Activated CD8-positive, alpha-beta T cell treated with anti-CD3 and anti-CD28 coated beads for 36 hours (primary cell): ENCODE measurements at regions not wholly inside any gene's neighbourhood (a gene's known extent, or its start where the extent isn't known, plus 50 kb on each side); places are given as distances from the start of the nearest gene placed in this dataset.

ENCODE experiments used
- ATAC-seq: fragments of 200-7000 bp; cut with Tn5 transposase; one replicate; pipeline ENCODE4 v1.10.0; 2021; ENCODE audit warnings: mild to moderate bottlenecking, moderate library complexity
- CTCF ChIA-PET: fragments of 350-600 bp; sonication (Branson Sonifier 250); formaldehyde crosslinking; loops from one replicate; lab custom pipeline; 2021; ENCODE audit warnings: antibody characterized with exemption; lab: Charles Lee
- POLR2A ChIA-PET: fragments of 350-600 bp; sonication (Branson Sonifier 250); formaldehyde crosslinking; loops from one replicate; lab custom pipeline; 2021; ENCODE audit warnings: antibody characterized with exemption; lab: Charles Lee
- DNase-seq: peaks from one replicate; pipeline ENCODE4 v3.0.0-alpha.2; 2020
- H3K27ac Mint-ChIP-seq: one replicate; pipeline ENCODE4 v1.8.0; 2021; ENCODE audit warnings: mild to moderate bottlenecking, mixed read lengths
- H3K27me3 Mint-ChIP-seq: one replicate; pipeline ENCODE4 v1.8.0; 2021; ENCODE audit warnings: mixed read lengths
- H3K36me3 Mint-ChIP-seq: one replicate; pipeline ENCODE4 v1.8.0; 2021; ENCODE audit warnings: low read depth, mixed read lengths
- H3K4me1 Mint-ChIP-seq: one replicate; pipeline ENCODE4 v1.8.0; 2021; ENCODE audit warnings: low read depth, mixed read lengths
- H3K4me3 Mint-ChIP-seq: one replicate; pipeline ENCODE4 v1.8.0; 2021; ENCODE audit warnings: mild to moderate bottlenecking, moderate library complexity, mixed read lengths
- H3K9me3 Mint-ChIP-seq: one replicate; pipeline ENCODE4 v1.8.0; 2021; ENCODE audit warnings: mixed read lengths
- intact Hi-C: fragments of 100-400 bp; cut with micrococcal nuclease; formaldehyde crosslinking; loops from one replicate; pipeline ENCODE4 v1.10.0; 2022
- TF ChIP-seq, protein P1 (sequence below): fragments of 200-600 bp; IDR thresholded peaks from one replicate; pipeline ENCODE4 v1.8.0; 2022; ENCODE audit warnings: antibody characterized with exemption, mild to moderate bottlenecking

DNA sequence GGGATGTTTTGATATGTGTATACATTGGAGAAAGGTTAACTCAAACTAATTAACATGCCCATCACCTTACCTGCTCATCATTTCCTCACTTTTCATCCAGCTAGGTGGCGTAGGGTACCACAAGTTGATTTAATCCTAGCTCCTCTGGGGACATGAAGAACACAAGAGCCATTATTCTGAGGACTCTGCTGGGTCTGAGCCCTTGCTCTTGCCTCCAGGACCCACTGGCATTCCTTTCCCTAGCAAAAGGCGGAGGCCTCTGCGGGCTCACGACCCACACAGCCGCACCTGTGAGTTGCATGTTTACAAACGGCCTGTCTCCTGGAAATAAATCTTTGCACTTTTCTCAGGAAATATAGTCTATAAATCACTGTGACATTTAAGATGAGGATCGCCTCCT is 871.9 kb downstream of the TBC1D22A start:
- Mint-ChIP-seq H3K36me3 (no peaks in the 10 kb centered on the region), H3K9me3 (peaks cover 19% of the 10 kb centered on the region), H3K4me3 (no peak overlapping the region), H3K27me3 (peaks cover 31% of the 10 kb centered on the region), H3K27ac (no peak overlapping the region), H3K4me1 (no peaks in the 10 kb centered on the region)
- ChIA-PET CTCF (no interaction called here), POLR2A (no interaction called here)
- ATAC-seq, result no peak
- no peak for DNase-seq
- intact Hi-C loops, result no loop called here
- TF ChIP-seq, protein P1, sequence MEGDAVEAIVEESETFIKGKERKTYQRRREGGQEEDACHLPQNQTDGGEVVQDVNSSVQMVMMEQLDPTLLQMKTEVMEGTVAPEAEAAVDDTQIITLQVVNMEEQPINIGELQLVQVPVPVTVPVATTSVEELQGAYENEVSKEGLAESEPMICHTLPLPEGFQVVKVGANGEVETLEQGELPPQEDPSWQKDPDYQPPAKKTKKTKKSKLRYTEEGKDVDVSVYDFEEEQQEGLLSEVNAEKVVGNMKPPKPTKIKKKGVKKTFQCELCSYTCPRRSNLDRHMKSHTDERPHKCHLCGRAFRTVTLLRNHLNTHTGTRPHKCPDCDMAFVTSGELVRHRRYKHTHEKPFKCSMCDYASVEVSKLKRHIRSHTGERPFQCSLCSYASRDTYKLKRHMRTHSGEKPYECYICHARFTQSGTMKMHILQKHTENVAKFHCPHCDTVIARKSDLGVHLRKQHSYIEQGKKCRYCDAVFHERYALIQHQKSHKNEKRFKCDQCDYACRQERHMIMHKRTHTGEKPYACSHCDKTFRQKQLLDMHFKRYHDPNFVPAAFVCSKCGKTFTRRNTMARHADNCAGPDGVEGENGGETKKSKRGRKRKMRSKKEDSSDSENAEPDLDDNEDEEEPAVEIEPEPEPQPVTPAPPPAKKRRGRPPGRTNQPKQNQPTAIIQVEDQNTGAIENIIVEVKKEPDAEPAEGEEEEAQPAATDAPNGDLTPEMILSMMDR, result no peak

- TF ChIP-seq, protein P1, result no peak
- no peaks in the 10 kb centered on the region for H3K4me1 Mint-ChIP-seq
- H3K9me3 Mint-ChIP-seq, result peaks cover 12% of the 10 kb centered on the region
- POLR2A ChIA-PET, result no interaction called here
- no peak for DNase-seq
- H3K36me3 Mint-ChIP-seq, result no peaks in the 10 kb centered on the region
- H3K27ac Mint-ChIP-seq, result no peak overlapping the region
- ATAC-seq, result no peak
- intact Hi-C loops, result no loop called here
- H3K27me3 Mint-ChIP-seq, result peaks cover 27% of the 10 kb centered on the region
- CTCF ChIA-PET, result no interaction called here
- no peak overlapping the region for H3K4me3 Mint-ChIP-seq
Observed at GRCh38 chr22:47633111-47633510, 870.7 kb downstream of the TBC1D22A start.

DNA sequence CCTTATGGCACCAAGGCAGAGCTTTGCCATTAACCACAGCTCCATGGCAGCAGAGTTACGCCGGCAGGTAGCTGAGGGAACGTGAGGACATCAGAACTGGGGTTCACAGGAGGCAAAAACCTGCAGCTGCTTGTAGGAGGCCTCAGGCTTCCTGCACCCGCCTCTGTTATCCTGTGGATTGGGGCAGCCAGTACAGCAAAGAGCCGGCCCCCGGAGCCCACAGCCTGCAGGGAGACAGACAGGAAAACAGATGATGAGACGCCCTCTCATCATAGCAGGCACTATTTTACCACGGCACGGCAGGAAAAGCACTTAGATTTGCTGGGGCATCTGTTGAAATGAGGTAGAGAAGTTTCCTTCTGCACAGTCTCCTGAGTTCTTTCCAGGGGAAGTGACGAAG is 870.3 kb downstream of the TBC1D22A start:
- TF ChIP-seq, protein P1, result no peak
- POLR2A ChIA-PET, result interaction anchor here (0.6 kb wide), 1 partner anchor 70 kb away, joined by 3 read pairs; no protein-coding TSS in a partner anchor
- ATAC-seq (no peak), DNase-seq (no peak)
- CTCF ChIA-PET, result no interaction called here
- H3K36me3 Mint-ChIP-seq, result no peaks in the 10 kb centered on the region
- peaks cover 9% of the 10 kb centered on the region for H3K9me3 Mint-ChIP-seq
- H3K27ac Mint-ChIP-seq, result no peak overlapping the region
- no peak overlapping the region for H3K4me3 Mint-ChIP-seq
- H3K27me3 Mint-ChIP-seq, result peaks cover 26% of the 10 kb centered on the region
- H3K4me1 Mint-ChIP-seq, result no peaks in the 10 kb centered on the region
- intact Hi-C loops, result no loop called here

DNA sequence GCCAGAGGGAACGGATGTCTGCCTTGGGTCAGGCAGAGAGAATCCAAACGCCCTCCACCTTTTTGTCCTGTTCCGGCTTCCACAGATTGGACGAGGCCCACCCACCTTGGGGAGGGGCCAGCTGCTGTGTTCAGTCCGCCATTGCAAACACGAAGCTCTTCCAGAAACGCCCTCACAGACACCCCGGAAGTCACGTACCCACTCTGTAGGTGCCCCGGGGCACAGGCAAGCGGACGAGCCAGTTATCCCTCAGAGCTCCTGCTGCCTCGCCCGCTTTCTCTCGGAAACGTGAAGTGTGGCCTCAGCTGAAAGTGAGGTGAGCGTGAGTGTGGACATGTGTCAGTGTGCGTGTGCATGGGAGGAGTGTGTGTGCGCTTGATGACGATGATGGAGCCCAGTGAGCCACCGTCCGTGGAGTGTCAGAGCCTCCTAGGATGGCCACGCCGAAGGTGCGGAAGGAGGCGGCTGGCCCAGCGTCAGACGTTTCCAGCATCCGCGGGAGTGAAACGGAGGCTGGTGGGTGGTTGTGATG is 869.2 kb downstream of the TBC1D22A start:
- Mint-ChIP-seq H3K4me1 (no peaks in the 10 kb centered on the region), H3K27me3 (peaks cover 19% of the 10 kb centered on the region), H3K4me3 (no peak overlapping the region), H3K36me3 (no peaks in the 10 kb centered on the region), H3K9me3 (peaks cover 4% of the 10 kb centered on the region), H3K27ac (no peak overlapping the region)
- TF ChIP-seq, protein P1, result no peak
- ChIA-PET CTCF (no interaction called here), POLR2A (no interaction called here)
- intact Hi-C loops, result no loop called here
- DNase-seq, result no peak
- no peak for ATAC-seq

GRCh38 chr22:47630741-47631534 is 868.5 kb downstream of the TBC1D22A start:
- TF ChIP-seq, protein P1, result no peak
- intact Hi-C loops, result no loop called here
- Mint-ChIP-seq H3K4me1 (no peaks in the 10 kb centered on the region), H3K36me3 (no peaks in the 10 kb centered on the region), H3K9me3 (peaks cover 4% of the 10 kb centered on the region), H3K27ac (no peak overlapping the region), H3K27me3 (peaks cover 16% of the 10 kb centered on the region), H3K4me3 (no peak overlapping the region)
- DNase-seq (no peak), ATAC-seq (no peak)
- ChIA-PET POLR2A (interaction anchor here (1.1 kb wide), 1 partner anchor 28 kb away, joined by 3 read pairs; no protein-coding TSS in a partner anchor), CTCF (no interaction called here)
